SK-N-SH treated with all-trans-retinoic acid at 6 μM for 48 hours (cell line): ENCODE measurements at regions not wholly inside any gene's neighbourhood (a gene's known extent, or its start where the extent isn't known, plus 50 kb on each side); places are given as distances from the start of the nearest gene placed in this dataset.

Experiments used
- ATAC-seq: fragments of 200-7000 bp; cut with Tn5 transposase; 3 replicates; pipeline ENCODE4 v1.9.1; 2020; ENCODE audit warnings: mild to moderate bottlenecking, moderate library complexity
- ARNTL ChIP-seq: fragments of 450-650 bp; formaldehyde crosslinking; IDR thresholded peaks from 2 replicates; pipeline ENCODE4 v1.5.0; 2020; ENCODE audit warnings: low read depth, mild to moderate bottlenecking, moderate library complexity, borderline replicate concordance
- BACH2 ChIP-seq: fragments of 250-450 bp; sonication (Bioruptor Pico); IDR thresholded peaks from 2 replicates; pipeline ENCODE4 v1.9.0; 2021; ENCODE audit warnings: mild to moderate bottlenecking, borderline replicate concordance
- CREB5 ChIP-seq: fragments of 250-450 bp; sonication (Bioruptor Pico); IDR thresholded peaks from 2 replicates; pipeline ENCODE4 v1.5.1; 2020; ENCODE audit warnings: low read depth, mild to moderate bottlenecking, moderate library complexity
- CSDC2 ChIP-seq: fragments of 250-450 bp; sonication (Bioruptor Pico); IDR thresholded peaks from 2 replicates; pipeline ENCODE4 v1.5.0; 2020; ENCODE audit warnings: mild to moderate bottlenecking, moderate library complexity
- ESRRG ChIP-seq: fragments of 250-450 bp; sonication (Bioruptor Pico); IDR thresholded peaks from 2 replicates; pipeline ENCODE4 v1.6.1; 2021; ENCODE audit warnings: mild to moderate bottlenecking
- GLIS3 ChIP-seq: fragments of 250-450 bp; sonication (Bioruptor Pico); IDR thresholded peaks from 2 replicates; pipeline ENCODE4 v1.5.0; 2020; ENCODE audit warnings: mild to moderate bottlenecking, moderate library complexity
- PATZ1 ChIP-seq: fragments of 250-450 bp; sonication (Bioruptor Pico); IDR thresholded peaks from 2 replicates; pipeline ENCODE4 v1.8.0; 2020; ENCODE audit warnings: mild to moderate bottlenecking, moderate library complexity, borderline replicate concordance
- PPARA ChIP-seq: fragments of 250-450 bp; sonication (Bioruptor Pico); IDR thresholded peaks from 2 replicates; pipeline ENCODE4 v1.5.0; 2020; ENCODE audit warnings: mild to moderate bottlenecking, borderline replicate concordance
- RARB ChIP-seq: fragments of 250-450 bp; sonication (Bioruptor Pico); IDR thresholded peaks from 2 replicates; pipeline ENCODE4 v1.8.0; 2021; ENCODE audit warnings: mild to moderate bottlenecking, moderate library complexity
- SNAI2 ChIP-seq: fragments of 250-450 bp; sonication (Bioruptor Pico); IDR thresholded peaks from 2 replicates; pipeline ENCODE4 v1.5.0; 2020; ENCODE audit warnings: mild to moderate bottlenecking, moderate library complexity
- TCF4 ChIP-seq: fragments of 250-450 bp; sonication (Bioruptor Pico); IDR thresholded peaks from 2 replicates; pipeline ENCODE4 v1.8.0; 2021; ENCODE audit warnings: mild to moderate bottlenecking, moderate library complexity, borderline replicate concordance
- TOX ChIP-seq: fragments of 250-450 bp; sonication (Bioruptor Pico); IDR thresholded peaks from 2 replicates; pipeline ENCODE4 v1.8.0; 2021; ENCODE audit warnings: mild to moderate bottlenecking, moderate library complexity, borderline replicate concordance
- TSHZ2 ChIP-seq: fragments of 250-450 bp; sonication (Bioruptor Pico); IDR thresholded peaks from 2 replicates; pipeline ENCODE4 v1.5.0; 2020; ENCODE audit warnings: mild to moderate bottlenecking, moderate library complexity
- ZC3H10 ChIP-seq: fragments of 250-450 bp; sonication (Bioruptor Pico); IDR thresholded peaks from 2 replicates; pipeline ENCODE4 v1.5.1; 2021; ENCODE audit warnings: mild to moderate bottlenecking, moderate library complexity
- ZFP30 ChIP-seq: fragments of 450-650 bp; formaldehyde crosslinking; IDR thresholded peaks from 2 replicates; pipeline ENCODE4 v1.5.0; 2022; ENCODE audit warnings: mild to moderate bottlenecking, moderate library complexity
- ZNF565 ChIP-seq: fragments of 450-650 bp; formaldehyde crosslinking; conservative IDR thresholded peaks from 2 replicates; pipeline ENCODE4 v1.5.0; 2020; ENCODE audit warnings: low read depth, mild to moderate bottlenecking, moderate library complexity
- ZNF8 ChIP-seq: fragments of 450-650 bp; formaldehyde crosslinking; IDR thresholded peaks from 2 replicates; pipeline ENCODE4 v1.5.0; 2020; ENCODE audit warnings: mild to moderate bottlenecking, moderate library complexity
- TF ChIP-seq, protein P1 (sequence below): fragments of 250-450 bp; sonication (Bioruptor Pico); IDR thresholded peaks from 2 replicates; pipeline ENCODE4 v1.8.0; 2021; ENCODE audit warnings: low read depth, mild to moderate bottlenecking, moderate library complexity, borderline replicate concordance
- TF ChIP-seq, protein P2 (sequence below): fragments of 250-450 bp; sonication (Bioruptor Pico); IDR thresholded peaks from 2 replicates; pipeline ENCODE4 v1.5.1; 2021; ENCODE audit warnings: mild to moderate bottlenecking, moderate library complexity

DNA sequence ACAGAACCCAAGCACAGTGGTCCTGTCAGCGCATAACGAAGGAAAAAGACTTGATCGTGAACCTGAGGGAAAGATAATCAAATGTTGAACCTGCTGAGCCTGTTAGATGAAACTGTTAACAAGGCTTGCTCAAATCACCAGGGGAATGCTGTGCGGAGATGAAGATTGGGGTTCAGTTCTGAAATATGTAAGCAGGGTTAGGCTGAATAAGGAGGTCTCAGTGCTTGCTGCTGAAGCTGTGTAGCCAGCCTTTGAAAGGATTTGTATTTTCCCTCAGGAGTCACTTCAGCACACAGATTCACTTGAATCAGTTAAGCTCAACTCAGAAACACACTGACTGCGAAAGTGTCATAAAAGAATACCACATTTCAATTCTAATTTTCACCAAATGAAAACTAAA lies 793.5 kb downstream of the OLFM4 start (continued):
- TF ChIP-seq TOX (CRISPR knock-in tag), result no peak
- TF ChIP-seq, protein P1, sequence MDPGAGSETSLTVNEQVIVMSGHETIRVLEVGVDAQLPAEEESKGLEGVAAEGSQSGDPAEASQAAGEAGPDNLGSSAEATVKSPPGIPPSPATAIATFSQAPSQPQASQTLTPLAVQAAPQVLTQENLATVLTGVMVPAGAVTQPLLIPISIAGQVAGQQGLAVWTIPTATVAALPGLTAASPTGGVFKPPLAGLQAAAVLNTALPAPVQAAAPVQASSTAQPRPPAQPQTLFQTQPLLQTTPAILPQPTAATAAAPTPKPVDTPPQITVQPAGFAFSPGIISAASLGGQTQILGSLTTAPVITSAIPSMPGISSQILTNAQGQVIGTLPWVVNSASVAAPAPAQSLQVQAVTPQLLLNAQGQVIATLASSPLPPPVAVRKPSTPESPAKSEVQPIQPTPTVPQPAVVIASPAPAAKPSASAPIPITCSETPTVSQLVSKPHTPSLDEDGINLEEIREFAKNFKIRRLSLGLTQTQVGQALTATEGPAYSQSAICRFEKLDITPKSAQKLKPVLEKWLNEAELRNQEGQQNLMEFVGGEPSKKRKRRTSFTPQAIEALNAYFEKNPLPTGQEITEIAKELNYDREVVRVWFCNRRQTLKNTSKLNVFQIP (CRISPR knock-in tag), result no peak

DNA sequence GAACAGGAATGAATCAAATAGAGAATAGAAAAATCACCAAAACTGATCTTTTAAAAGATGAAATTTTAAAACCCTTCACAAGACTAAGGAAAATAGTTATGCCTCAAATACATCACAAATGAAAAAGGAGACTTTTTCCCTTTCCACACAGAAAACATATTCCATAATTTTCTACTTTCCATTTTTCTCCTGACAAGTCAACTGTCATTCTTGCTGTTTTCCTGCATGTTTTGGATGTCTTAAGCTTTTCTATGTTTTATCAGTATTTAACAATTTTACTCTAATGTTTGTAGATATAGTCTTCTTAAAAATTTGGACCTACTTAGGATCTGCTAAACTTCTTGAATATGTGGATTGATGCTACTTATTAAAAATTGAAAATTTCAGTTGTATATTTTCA lies 810.8 kb downstream of the OLFM4 start:
- ATAC-seq, result no peak
- TF ChIP-seq ZNF8 (CRISPR knock-in tag) (no peak), ARNTL (CRISPR knock-in tag) (no peak), ZNF565 (CRISPR knock-in tag) (no peak), ESRRG (no peak), SNAI2 (no peak), CSDC2 (CRISPR knock-in tag) (no peak)
- TF ChIP-seq, all 23 proteins: peak for 0

DNA sequence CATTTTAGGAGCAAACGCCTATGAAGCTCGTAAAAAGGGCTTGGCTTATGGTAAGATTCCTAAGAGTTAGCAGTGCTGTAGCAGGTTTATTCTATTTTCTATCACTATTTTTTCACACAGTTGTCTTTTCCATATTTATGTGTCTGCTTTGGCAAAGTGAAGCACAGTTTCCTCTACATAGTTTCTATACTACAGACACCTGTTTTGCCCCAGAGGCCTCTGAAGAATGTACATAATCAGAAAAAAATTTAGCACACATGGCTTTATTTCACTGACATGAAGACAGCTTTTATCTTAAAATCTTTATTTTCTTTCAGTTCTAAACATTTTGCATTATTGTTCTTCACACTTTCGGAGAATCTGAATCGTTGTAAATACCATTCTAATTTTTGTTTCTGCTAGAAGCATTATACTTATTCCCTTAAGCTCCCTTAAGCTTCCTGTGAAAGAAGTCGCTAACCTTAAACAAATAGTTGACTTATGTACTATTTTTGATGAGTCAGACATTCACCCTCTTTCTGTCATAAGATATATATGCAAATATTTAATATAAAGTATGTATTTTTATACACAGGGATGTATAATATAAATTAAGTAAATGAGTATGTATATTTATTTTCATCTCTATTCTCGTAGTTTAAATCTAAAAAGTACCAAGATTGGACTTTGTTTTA lies 816.0 kb downstream of the OLFM4 start:
- no peak for TF ChIP-seq PATZ1 (CRISPR knock-in tag)
- no peak for ATAC-seq

GRCh38 chr13:53847502-53847901 lies 818.9 kb downstream of the OLFM4 start:
- TF ChIP-seq ZNF8 (CRISPR knock-in tag) (no peak), BACH2 (CRISPR knock-in tag) (no peak), CREB5 (no peak), PPARA (CRISPR knock-in tag) (no peak), TSHZ2 (CRISPR knock-in tag) (no peak), RARB (CRISPR knock-in tag) (no peak), TCF4 (CRISPR knock-in tag) (no peak), ZC3H10 (no peak), GLIS3 (CRISPR knock-in tag) (no peak), ESRRG (no peak), TOX (CRISPR knock-in tag) (no peak), CSDC2 (CRISPR knock-in tag) (no peak), ZNF565 (CRISPR knock-in tag) (no peak), SNAI2 (no peak), ZFP30 (CRISPR knock-in tag) (no peak)
- TF ChIP-seq, protein P2, sequence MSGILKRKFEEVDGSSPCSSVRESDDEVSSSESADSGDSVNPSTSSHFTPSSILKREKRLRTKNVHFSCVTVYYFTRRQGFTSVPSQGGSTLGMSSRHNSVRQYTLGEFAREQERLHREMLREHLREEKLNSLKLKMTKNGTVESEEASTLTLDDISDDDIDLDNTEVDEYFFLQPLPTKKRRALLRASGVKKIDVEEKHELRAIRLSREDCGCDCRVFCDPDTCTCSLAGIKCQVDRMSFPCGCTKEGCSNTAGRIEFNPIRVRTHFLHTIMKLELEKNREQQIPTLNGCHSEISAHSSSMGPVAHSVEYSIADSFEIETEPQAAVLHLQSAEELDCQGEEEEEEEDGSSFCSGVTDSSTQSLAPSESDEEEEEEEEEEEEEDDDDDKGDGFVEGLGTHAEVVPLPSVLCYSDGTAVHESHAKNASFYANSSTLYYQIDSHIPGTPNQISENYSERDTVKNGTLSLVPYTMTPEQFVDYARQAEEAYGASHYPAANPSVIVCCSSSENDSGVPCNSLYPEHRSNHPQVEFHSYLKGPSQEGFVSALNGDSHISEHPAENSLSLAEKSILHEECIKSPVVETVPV (CRISPR knock-in tag), result no peak
- TF ChIP-seq, protein P1 (CRISPR knock-in tag), result no peak
- ATAC-seq, result no peak
